ENCODE measurements at regions not wholly inside any gene's neighbourhood (a gene's known extent, or its start where the extent isn't known, plus 50 kb on each side); places are given as distances from the start of the nearest gene placed in this dataset.

- TF ChIP-seq CTCF (IDR thresholded peaks at IDR 0.05; ENCODE audit: control extremely low read depth, extremely low read depth, low read depth, missing control alignments): no peak
- no peak for DNase-seq (ENCODE audit: extremely low spot score)
- CTCF ChIA-PET: interaction anchor here (1.3 to 5.1 kb wide), 2 partner anchors 13 to 17 kb away, joined by 8 to 40 read pairs; no protein-coding TSS in a partner anchor
- POLR2A ChIA-PET: no interaction called here
These were observed 50.0 kb upstream of the GLIS3 start for GRCh38 chr9:4349816-4350418.

All from GM10248 (cell line).